Panc1 (cell line): ENCODE measurements at regions not wholly inside any gene's neighbourhood (a gene's known extent, or its start where the extent isn't known, plus 50 kb on each side); places are given as distances from the start of the nearest gene placed in this dataset.

Source experiments
- CTCF ChIP-seq: fragments of 450-650 bp; IDR thresholded peaks from 2 replicates; pipeline ENCODE4 v1.5.1; 2017; ENCODE audit warnings: mild to moderate bottlenecking
- POLR2AphosphoS5 ChIP-seq: IDR thresholded peaks from 2 replicates; pipeline ENCODE4 v1.6.1; 2012; ENCODE audit warnings: mild to moderate bottlenecking, low read depth, low read length, moderate library complexity
- TCF7L2 ChIP-seq: IDR thresholded peaks from 2 replicates; pipeline ENCODE4 v1.6.1; 2011; ENCODE audit warnings: mild to moderate bottlenecking, low read depth, low read length, inconsistent platforms
- TF ChIP-seq, protein P1 (sequence below), 2 experiments: IDR thresholded peaks; 2 replicates each; pipeline ENCODE4 v1.6.1; 2011 to 2012; ENCODE audit warnings: low read depth in 2 of 2, control low read depth in 1 of 2, low read length in 1 of 2, mild to moderate bottlenecking in 1 of 2, moderate library complexity in 1 of 2; ENCODE audit not compliant: insufficient read depth in 1 of 2

DNA sequence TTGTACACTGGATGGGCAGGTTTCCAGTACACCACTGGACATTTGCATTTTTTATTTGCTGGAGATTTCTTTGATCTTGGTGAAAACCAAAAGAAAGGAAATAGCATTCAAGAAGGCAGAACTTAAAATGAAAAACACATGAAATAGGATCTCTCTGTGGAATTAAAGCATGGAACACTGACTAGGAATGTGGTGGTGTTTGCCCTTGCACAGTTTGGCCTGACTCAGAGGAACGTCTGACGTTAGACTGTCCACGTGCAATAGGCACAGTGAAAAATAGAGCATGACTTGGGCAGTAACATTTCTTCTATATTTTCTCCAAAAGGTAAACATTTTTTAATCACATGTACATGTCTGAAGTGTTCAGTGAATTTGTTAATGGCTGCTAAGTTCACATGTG is 474.1 kb upstream of the PRICKLE1 start:
- TF ChIP-seq CTCF (no peak), TCF7L2 (no peak), POLR2AphosphoS5 (no peak)
- TF ChIP-seq, protein P1, sequence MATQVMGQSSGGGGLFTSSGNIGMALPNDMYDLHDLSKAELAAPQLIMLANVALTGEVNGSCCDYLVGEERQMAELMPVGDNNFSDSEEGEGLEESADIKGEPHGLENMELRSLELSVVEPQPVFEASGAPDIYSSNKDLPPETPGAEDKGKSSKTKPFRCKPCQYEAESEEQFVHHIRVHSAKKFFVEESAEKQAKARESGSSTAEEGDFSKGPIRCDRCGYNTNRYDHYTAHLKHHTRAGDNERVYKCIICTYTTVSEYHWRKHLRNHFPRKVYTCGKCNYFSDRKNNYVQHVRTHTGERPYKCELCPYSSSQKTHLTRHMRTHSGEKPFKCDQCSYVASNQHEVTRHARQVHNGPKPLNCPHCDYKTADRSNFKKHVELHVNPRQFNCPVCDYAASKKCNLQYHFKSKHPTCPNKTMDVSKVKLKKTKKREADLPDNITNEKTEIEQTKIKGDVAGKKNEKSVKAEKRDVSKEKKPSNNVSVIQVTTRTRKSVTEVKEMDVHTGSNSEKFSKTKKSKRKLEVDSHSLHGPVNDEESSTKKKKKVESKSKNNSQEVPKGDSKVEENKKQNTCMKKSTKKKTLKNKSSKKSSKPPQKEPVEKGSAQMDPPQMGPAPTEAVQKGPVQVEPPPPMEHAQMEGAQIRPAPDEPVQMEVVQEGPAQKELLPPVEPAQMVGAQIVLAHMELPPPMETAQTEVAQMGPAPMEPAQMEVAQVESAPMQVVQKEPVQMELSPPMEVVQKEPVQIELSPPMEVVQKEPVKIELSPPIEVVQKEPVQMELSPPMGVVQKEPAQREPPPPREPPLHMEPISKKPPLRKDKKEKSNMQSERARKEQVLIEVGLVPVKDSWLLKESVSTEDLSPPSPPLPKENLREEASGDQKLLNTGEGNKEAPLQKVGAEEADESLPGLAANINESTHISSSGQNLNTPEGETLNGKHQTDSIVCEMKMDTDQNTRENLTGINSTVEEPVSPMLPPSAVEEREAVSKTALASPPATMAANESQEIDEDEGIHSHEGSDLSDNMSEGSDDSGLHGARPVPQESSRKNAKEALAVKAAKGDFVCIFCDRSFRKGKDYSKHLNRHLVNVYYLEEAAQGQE (IDR thresholded peaks at IDR 0.05; ENCODE audit: insufficient read depth in 1 of 2, low read depth in 2 of 2, low read length in 1 of 2), result no peak
